Adrenal gland (tissue), 5 donors: ENCODE measurements at regions not wholly inside any gene's neighbourhood (a gene's known extent, or its start where the extent isn't known, plus 50 kb on each side); places are given as distances from the start of the nearest gene placed in this dataset.

Source experiments
- POLR2A ChIP-seq, 2 donors: fragments of 450-650 bp; IDR thresholded peaks; one replicate each; pipeline ENCODE4 v1.6.1; 2017; ENCODE audit warnings: antibody characterized with exemption in 2 of 2, mild to moderate bottlenecking in 2 of 2, moderate library complexity in 1 of 2
- TF ChIP-seq, protein P1 (sequence below), 6 experiments: fragments of 450-650 bp in 4 of 6; fragments of 200-600 bp in 2 of 6; sonication (generic) in 1 of 6; IDR thresholded peaks; 1 replicate in 5 of 6; 2 replicates in 1 of 6; pipeline versions ENCODE4 v1.5.1 to v1.8.0; 2016 to 2021; ENCODE audit warnings: antibody characterized with exemption in 6 of 6, mild to moderate bottlenecking in 2 of 6, moderate library complexity in 1 of 6
- donor health status: DM: no; HTN: no; CAD: no.

DNA sequence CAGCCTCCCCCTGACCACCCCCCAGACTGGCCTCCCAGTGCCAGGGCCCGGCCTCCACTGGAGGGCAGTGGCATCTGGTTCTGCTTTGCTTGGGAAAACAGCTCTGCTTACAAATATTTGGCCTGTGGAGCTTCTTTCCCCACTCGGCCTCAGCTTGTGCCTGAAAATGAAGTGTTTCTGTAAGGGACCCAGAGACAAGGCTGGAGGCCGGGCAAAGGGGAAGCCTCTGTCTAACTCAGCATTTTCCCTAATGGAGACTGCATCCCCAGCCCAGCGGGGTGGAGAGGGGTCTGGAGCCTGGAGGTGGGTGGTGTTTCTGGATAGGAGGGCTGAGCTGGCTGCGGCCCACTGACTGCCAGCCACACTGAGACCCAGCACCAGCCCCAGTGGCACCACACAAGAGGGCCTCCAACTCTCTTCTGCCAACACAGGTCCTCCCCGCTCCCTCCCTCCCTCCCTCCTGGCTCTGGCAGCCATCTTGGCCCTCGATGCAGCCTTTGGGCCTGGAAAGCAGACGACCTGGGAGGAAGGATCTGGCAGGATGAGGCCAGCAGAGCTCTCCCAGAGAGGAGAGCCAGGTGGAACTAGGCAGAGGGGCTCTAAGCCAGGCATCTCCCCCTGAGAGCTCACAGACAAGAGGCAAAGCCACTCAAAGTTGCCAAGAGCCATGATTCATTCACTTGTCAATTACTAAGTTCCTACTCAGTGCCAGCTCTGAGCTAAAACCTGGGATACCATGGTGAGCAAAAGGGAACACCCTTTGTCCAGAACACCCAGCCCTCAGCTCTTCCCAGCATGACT, 77.1 kb upstream of the CD82 start:
- TF ChIP-seq, protein P1, sequence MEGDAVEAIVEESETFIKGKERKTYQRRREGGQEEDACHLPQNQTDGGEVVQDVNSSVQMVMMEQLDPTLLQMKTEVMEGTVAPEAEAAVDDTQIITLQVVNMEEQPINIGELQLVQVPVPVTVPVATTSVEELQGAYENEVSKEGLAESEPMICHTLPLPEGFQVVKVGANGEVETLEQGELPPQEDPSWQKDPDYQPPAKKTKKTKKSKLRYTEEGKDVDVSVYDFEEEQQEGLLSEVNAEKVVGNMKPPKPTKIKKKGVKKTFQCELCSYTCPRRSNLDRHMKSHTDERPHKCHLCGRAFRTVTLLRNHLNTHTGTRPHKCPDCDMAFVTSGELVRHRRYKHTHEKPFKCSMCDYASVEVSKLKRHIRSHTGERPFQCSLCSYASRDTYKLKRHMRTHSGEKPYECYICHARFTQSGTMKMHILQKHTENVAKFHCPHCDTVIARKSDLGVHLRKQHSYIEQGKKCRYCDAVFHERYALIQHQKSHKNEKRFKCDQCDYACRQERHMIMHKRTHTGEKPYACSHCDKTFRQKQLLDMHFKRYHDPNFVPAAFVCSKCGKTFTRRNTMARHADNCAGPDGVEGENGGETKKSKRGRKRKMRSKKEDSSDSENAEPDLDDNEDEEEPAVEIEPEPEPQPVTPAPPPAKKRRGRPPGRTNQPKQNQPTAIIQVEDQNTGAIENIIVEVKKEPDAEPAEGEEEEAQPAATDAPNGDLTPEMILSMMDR (IDR thresholded peaks at IDR 0.05): no peak
- TF ChIP-seq POLR2A (IDR thresholded peaks at IDR 0.05): no peak
